ENCODE measurements at regions not wholly inside any gene's neighbourhood (a gene's known extent, or its start where the extent isn't known, plus 50 kb on each side); places are given as distances from the start of the nearest gene placed in this dataset.

DNA sequence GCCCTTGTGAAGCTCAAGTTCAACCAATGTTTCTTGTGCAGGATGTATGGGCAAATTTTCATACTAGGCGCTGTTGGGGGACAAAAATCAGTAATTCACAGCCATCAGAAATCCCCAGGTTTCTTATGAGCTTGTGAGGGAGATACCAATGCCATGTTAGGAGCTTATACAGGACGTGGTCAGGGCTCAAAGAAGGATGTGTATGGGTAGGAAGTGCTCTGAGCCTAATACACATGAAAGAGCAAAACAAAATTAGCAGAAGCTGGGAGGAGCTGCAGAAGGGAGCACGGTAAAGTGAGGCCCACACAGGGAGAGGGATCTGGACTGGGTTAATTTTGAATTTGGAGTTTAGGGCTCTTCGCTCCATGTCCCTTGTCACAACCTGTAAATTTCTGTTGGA is 114.6 kb upstream of the MAP3K1 start:
- Histone ChIP-seq H3K79me2 (ENCODE audit: insufficient read depth, low read length) (no peaks in the 10 kb centered on the region), H3K27ac (ENCODE audit: low read depth in 1 of 2, low read length in 2 of 2) (no peak overlapping the region), H2AFZ (ENCODE audit: insufficient read depth, low read depth, low read length, poor library complexity, severe bottlenecking) (no peak overlapping the region), H3K36me3 (replicated peaks in 1 of 2; ENCODE audit: control insufficient read depth in 1 of 2, insufficient read depth in 2 of 2, low read length in 2 of 2) (no peaks in the 10 kb centered on the region), H4K20me1 (ENCODE audit: insufficient read depth, low read length) (no peaks in the 10 kb centered on the region), H3K4me1 (ENCODE audit: control insufficient read depth in 1 of 2, insufficient read depth in 2 of 2, low read length in 2 of 2) (peaks cover 4 to 12% of the 10 kb centered on the region in 2 donors), H3K4me3 (replicated peaks in 1 of 3; ENCODE audit: low read depth in 2 of 3, low read length in 3 of 3) (no peak overlapping the region), H3K9me3 (replicated peaks in 1 of 2; ENCODE audit: control insufficient read depth in 1 of 2, insufficient read depth in 1 of 2, low read length in 2 of 2) (no peaks in the 10 kb centered on the region), H3K4me2 (replicated peaks; ENCODE audit: extremely low read depth, low read length, poor library complexity, severe bottlenecking) (no peak overlapping the region), H3K9ac (ENCODE audit: insufficient read depth, low read length, poor library complexity, severe bottlenecking) (no peak overlapping the region), H3K27me3 (ENCODE audit: control insufficient read depth in 2 of 2, insufficient read depth in 2 of 2, low read length in 2 of 2) (no peaks in the 10 kb centered on the region)
- intact Hi-C loops (cut with micrococcal nuclease) = no loop called here
- Mint-ChIP-seq H3K27me3 (ENCODE audit: low read depth in 3 of 3) (peaks cover 0 to 2% (median 0%) of the 10 kb centered on the region in 3 donors), H3K9me3 (no peaks in the 10 kb centered on the region), H3K36me3 (no peaks in the 10 kb centered on the region), H3K4me1 (peaks cover 20% of the 10 kb centered on the region), H3K27ac (peak overlapping the region in 1 of 7 donors; percentile 72), H3K4me3 (no peak overlapping the region)
- DNase-seq = no peak
- 11% methylated on average over 2 of the region's 4 CpGs for WGBS (ENCODE audit: insufficient coverage)
- TF ChIP-seq, protein P1, sequence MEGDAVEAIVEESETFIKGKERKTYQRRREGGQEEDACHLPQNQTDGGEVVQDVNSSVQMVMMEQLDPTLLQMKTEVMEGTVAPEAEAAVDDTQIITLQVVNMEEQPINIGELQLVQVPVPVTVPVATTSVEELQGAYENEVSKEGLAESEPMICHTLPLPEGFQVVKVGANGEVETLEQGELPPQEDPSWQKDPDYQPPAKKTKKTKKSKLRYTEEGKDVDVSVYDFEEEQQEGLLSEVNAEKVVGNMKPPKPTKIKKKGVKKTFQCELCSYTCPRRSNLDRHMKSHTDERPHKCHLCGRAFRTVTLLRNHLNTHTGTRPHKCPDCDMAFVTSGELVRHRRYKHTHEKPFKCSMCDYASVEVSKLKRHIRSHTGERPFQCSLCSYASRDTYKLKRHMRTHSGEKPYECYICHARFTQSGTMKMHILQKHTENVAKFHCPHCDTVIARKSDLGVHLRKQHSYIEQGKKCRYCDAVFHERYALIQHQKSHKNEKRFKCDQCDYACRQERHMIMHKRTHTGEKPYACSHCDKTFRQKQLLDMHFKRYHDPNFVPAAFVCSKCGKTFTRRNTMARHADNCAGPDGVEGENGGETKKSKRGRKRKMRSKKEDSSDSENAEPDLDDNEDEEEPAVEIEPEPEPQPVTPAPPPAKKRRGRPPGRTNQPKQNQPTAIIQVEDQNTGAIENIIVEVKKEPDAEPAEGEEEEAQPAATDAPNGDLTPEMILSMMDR (IDR thresholded peaks at IDR 0.05) = no peak

DNA sequence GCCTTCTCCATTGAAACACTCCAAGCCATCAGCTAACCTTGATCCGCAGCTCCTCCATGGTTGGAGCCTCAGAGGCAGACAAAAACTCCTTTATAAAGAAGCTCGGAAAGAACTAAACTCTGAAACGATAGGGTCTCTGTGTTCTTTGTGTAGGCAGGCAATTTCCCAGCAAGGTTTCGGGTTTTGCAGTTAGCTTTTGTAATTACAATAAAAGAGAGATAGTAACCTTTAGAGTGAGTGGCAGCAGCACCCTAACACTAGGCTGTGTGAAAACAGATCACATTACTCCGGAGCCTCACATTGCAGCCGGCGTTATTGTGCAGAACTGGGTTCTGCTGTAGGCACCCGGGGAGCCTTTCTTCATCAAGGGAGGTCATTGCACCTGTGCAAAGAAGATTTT is 115.8 kb upstream of the MAP3K1 start:
- no peaks in the 10 kb centered on the region for H4K20me1 ChIP-seq (ENCODE audit: insufficient read depth, low read length)
- no peak overlapping the region for H3K27ac ChIP-seq (ENCODE audit: low read depth in 1 of 2, low read length in 2 of 2)
- no peak overlapping the region for H3K9ac ChIP-seq (ENCODE audit: insufficient read depth, low read length, poor library complexity, severe bottlenecking)
- intact Hi-C loops (cut with micrococcal nuclease) = no loop called here
- H3K36me3 ChIP-seq (replicated peaks in 1 of 2; ENCODE audit: control insufficient read depth in 1 of 2, insufficient read depth in 2 of 2, low read length in 2 of 2) = no peaks in the 10 kb centered on the region
- TF ChIP-seq, protein P1 (IDR thresholded peaks at IDR 0.05) = no peak
- Mint-ChIP-seq H3K9me3 (no peaks in the 10 kb centered on the region), H3K36me3 (no peaks in the 10 kb centered on the region), H3K27ac (no peak overlapping the region), H3K27me3 (ENCODE audit: low read depth in 3 of 3) (peaks cover 0 to 2% (median 0%) of the 10 kb centered on the region in 3 donors), H3K4me3 (no peak overlapping the region), H3K4me1 (peaks cover 24% of the 10 kb centered on the region)
- DNase-seq = no peak
- no peak overlapping the region for H3K4me3 ChIP-seq (replicated peaks in 1 of 3; ENCODE audit: low read depth in 2 of 3, low read length in 3 of 3)
- no peak overlapping the region for H3K4me2 ChIP-seq (replicated peaks; ENCODE audit: extremely low read depth, low read length, poor library complexity, severe bottlenecking)
- no peak overlapping the region for H2AFZ ChIP-seq (ENCODE audit: insufficient read depth, low read depth, low read length, poor library complexity, severe bottlenecking)
- H3K9me3 ChIP-seq (replicated peaks in 1 of 2; ENCODE audit: control insufficient read depth in 1 of 2, insufficient read depth in 1 of 2, low read length in 2 of 2) = no peaks in the 10 kb centered on the region
- H3K27me3 ChIP-seq (ENCODE audit: control insufficient read depth in 2 of 2, insufficient read depth in 2 of 2, low read length in 2 of 2) = no peaks in the 10 kb centered on the region
- H3K79me2 ChIP-seq (ENCODE audit: insufficient read depth, low read length) = no peaks in the 10 kb centered on the region
- WGBS (ENCODE audit: insufficient coverage) = 83% methylated on average over 3 of the region's 8 CpGs
- H3K4me1 ChIP-seq (ENCODE audit: control insufficient read depth in 1 of 2, insufficient read depth in 2 of 2, low read length in 2 of 2) = peaks cover 8 to 18% of the 10 kb centered on the region in 2 donors
